ENCODE measurements at regions not wholly inside any gene's neighbourhood (a gene's known extent, or its start where the extent isn't known, plus 50 kb on each side); places are given as distances from the start of the nearest gene placed in this dataset.
A peak's percentile ranks its signal among the peaks of the same experiment; 100 is the strongest.

DNA sequence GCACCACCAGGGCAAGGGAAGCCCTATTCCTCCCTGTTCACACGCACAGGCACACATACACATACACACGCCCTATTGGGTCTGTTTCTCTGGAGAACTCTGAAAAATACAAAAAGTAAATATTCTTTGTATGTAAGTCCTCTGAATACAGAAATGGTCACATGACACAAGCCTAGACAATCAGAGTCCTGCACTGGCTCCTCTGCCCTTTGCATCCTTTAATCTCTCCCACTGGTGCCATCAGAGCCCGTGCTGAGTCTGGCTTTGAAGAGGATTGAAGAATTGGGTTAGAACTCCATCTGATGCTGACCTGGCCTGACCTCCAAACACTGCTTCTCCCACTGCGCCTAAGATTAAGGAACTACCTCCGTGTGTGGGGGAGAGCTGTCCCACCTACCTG lies 273.2 kb upstream of the TBX3 start:
- no peaks in the 10 kb centered on the region for H3K36me3 Mint-ChIP-seq (ENCODE audit: insufficient read depth, unreplicated experiment)
- no peak for DNase-seq (ENCODE audit: unreplicated experiment)
- CTCF ChIA-PET, result no interaction called here
- no peaks in the 10 kb centered on the region for H3K4me1 Mint-ChIP-seq (ENCODE audit: insufficient read depth, unreplicated experiment)
- intact Hi-C loops (cut with micrococcal nuclease), result no loop called here
- TF ChIP-seq, protein P1, sequence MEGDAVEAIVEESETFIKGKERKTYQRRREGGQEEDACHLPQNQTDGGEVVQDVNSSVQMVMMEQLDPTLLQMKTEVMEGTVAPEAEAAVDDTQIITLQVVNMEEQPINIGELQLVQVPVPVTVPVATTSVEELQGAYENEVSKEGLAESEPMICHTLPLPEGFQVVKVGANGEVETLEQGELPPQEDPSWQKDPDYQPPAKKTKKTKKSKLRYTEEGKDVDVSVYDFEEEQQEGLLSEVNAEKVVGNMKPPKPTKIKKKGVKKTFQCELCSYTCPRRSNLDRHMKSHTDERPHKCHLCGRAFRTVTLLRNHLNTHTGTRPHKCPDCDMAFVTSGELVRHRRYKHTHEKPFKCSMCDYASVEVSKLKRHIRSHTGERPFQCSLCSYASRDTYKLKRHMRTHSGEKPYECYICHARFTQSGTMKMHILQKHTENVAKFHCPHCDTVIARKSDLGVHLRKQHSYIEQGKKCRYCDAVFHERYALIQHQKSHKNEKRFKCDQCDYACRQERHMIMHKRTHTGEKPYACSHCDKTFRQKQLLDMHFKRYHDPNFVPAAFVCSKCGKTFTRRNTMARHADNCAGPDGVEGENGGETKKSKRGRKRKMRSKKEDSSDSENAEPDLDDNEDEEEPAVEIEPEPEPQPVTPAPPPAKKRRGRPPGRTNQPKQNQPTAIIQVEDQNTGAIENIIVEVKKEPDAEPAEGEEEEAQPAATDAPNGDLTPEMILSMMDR (IDR thresholded peaks at IDR 0.05; ENCODE audit: unreplicated experiment), result no peak
- POLR2A ChIA-PET, result no interaction called here
- no peaks in the 10 kb centered on the region for H3K27me3 Mint-ChIP-seq (ENCODE audit: insufficient read depth, unreplicated experiment)
- no peak overlapping the region for H3K4me3 Mint-ChIP-seq (ENCODE audit: unreplicated experiment)
- no peaks in the 10 kb centered on the region for H3K9me3 Mint-ChIP-seq (ENCODE audit: unreplicated experiment)
- no peak overlapping the region for H3K27ac Mint-ChIP-seq (ENCODE audit: low read depth, unreplicated experiment)
- BruUV-seq (replicated peaks), result no TSS peak

GRCh38 chr12:114955414-114956014 lies 271.5 kb upstream of the TBX3 start:
- TF ChIP-seq, protein P1 (IDR thresholded peaks at IDR 0.05; ENCODE audit: unreplicated experiment), result no peak
- Mint-ChIP-seq H3K36me3 (ENCODE audit: insufficient read depth, unreplicated experiment) (no peaks in the 10 kb centered on the region), H3K4me3 (ENCODE audit: unreplicated experiment) (no peak overlapping the region), H3K27me3 (ENCODE audit: insufficient read depth, unreplicated experiment) (no peaks in the 10 kb centered on the region), H3K27ac (ENCODE audit: low read depth, unreplicated experiment) (no peak overlapping the region), H3K4me1 (ENCODE audit: insufficient read depth, unreplicated experiment) (no peaks in the 10 kb centered on the region), H3K9me3 (ENCODE audit: unreplicated experiment) (no peaks in the 10 kb centered on the region)
- intact Hi-C loops (cut with micrococcal nuclease), result no loop called here
- DNase-seq (ENCODE audit: unreplicated experiment), result no peak
- no TSS peak for BruUV-seq (replicated peaks)
- POLR2A ChIA-PET, result no interaction called here
- CTCF ChIA-PET, result no interaction called here

- ChIA-PET CTCF (interaction anchor here (0.7 to 1.3 kb wide), 2 partner anchors 63 to 528 kb away, joined by 3 read pairs; no protein-coding TSS in a partner anchor), POLR2A (interaction anchor here (1.0 kb wide), 1 partner anchor 8 kb away, joined by 3 read pairs; no protein-coding TSS in a partner anchor)
- Mint-ChIP-seq H3K27me3 (ENCODE audit: insufficient read depth, unreplicated experiment) (no peaks in the 10 kb centered on the region), H3K4me3 (ENCODE audit: unreplicated experiment) (no peak overlapping the region), H3K27ac (ENCODE audit: low read depth, unreplicated experiment) (peak overlapping the region; percentile 23), H3K4me1 (ENCODE audit: insufficient read depth, unreplicated experiment) (no peaks in the 10 kb centered on the region), H3K9me3 (ENCODE audit: unreplicated experiment) (no peaks in the 10 kb centered on the region), H3K36me3 (ENCODE audit: insufficient read depth, unreplicated experiment) (no peaks in the 10 kb centered on the region)
- no peak for DNase-seq (ENCODE audit: unreplicated experiment)
- intact Hi-C loops (cut with micrococcal nuclease), result no loop called here
- BruUV-seq (replicated peaks), result no TSS peak
- TF ChIP-seq, protein P1 (IDR thresholded peaks at IDR 0.05; ENCODE audit: unreplicated experiment), result no peak
These were observed 270.6 kb upstream of the TBX3 start for GRCh38 chr12:114954511-114955055.

GRCh38 chr12:114952573-114953271 lies 268.7 kb upstream of the TBX3 start:
- BruUV-seq (replicated peaks), result no TSS peak
- H3K36me3 Mint-ChIP-seq (ENCODE audit: insufficient read depth, unreplicated experiment), result no peaks in the 10 kb centered on the region
- no peak overlapping the region for H3K4me3 Mint-ChIP-seq (ENCODE audit: unreplicated experiment)
- TF ChIP-seq, protein P1 (IDR thresholded peaks at IDR 0.05; ENCODE audit: unreplicated experiment), result no peak
- no peaks in the 10 kb centered on the region for H3K27me3 Mint-ChIP-seq (ENCODE audit: insufficient read depth, unreplicated experiment)
- H3K9me3 Mint-ChIP-seq (ENCODE audit: unreplicated experiment), result no peaks in the 10 kb centered on the region
- no peak for DNase-seq (ENCODE audit: unreplicated experiment)
- intact Hi-C loops (cut with micrococcal nuclease), result no loop called here
- ChIA-PET POLR2A (no interaction called here), CTCF (no interaction called here)
- H3K27ac Mint-ChIP-seq (ENCODE audit: low read depth, unreplicated experiment), result no peak overlapping the region
- no peaks in the 10 kb centered on the region for H3K4me1 Mint-ChIP-seq (ENCODE audit: insufficient read depth, unreplicated experiment)
